ENCODE measurements at regions not wholly inside any gene's neighbourhood (a gene's known extent, or its start where the extent isn't known, plus 50 kb on each side); places are given as distances from the start of the nearest gene placed in this dataset.

DNA sequence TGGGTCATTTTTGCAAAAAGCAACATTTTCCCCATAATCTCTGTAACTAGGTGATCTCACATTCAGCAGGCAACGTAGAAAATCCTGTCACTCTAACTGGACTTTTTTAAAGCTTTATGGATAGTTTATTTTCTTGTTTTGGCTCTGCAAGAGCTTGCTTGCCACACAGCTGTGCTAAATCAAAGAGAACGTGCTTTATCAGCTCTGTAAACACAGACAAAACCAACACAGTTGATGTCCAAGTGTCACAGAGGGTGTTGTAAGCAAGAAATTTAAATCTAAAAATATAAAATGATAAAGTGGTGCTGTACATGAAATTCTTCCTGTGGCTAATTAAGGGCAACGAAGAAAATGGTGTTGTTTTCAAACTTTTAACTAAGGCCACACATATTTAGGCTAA, 97.5 kb upstream of the STAC start:
- Histone ChIP-seq H3K36me3 (no peaks in the 10 kb centered on the region), H3K4me1 (replicated peaks) (no peaks in the 10 kb centered on the region), H3K27ac (no peak overlapping the region), H3K9me3 (no peaks in the 10 kb centered on the region), H3K27me3 (replicated peaks; ENCODE audit: insufficient read depth) (no peaks in the 10 kb centered on the region), H3K4me3 (no peak overlapping the region)
- 22% methylated on average over 3 of the region's 3 CpGs for WGBS
- no peak for DNase-seq (ENCODE audit: low spot score)
- TF ChIP-seq POLR2AphosphoS5 (IDR thresholded peaks at IDR 0.05) (no peak), POLR2A (IDR thresholded peaks at IDR 0.05) (no peak)
- TF ChIP-seq, protein P1, sequence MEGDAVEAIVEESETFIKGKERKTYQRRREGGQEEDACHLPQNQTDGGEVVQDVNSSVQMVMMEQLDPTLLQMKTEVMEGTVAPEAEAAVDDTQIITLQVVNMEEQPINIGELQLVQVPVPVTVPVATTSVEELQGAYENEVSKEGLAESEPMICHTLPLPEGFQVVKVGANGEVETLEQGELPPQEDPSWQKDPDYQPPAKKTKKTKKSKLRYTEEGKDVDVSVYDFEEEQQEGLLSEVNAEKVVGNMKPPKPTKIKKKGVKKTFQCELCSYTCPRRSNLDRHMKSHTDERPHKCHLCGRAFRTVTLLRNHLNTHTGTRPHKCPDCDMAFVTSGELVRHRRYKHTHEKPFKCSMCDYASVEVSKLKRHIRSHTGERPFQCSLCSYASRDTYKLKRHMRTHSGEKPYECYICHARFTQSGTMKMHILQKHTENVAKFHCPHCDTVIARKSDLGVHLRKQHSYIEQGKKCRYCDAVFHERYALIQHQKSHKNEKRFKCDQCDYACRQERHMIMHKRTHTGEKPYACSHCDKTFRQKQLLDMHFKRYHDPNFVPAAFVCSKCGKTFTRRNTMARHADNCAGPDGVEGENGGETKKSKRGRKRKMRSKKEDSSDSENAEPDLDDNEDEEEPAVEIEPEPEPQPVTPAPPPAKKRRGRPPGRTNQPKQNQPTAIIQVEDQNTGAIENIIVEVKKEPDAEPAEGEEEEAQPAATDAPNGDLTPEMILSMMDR (IDR thresholded peaks at IDR 0.05), result no peak
- intact Hi-C loops (cut with DNase I), result no loop called here

DNA sequence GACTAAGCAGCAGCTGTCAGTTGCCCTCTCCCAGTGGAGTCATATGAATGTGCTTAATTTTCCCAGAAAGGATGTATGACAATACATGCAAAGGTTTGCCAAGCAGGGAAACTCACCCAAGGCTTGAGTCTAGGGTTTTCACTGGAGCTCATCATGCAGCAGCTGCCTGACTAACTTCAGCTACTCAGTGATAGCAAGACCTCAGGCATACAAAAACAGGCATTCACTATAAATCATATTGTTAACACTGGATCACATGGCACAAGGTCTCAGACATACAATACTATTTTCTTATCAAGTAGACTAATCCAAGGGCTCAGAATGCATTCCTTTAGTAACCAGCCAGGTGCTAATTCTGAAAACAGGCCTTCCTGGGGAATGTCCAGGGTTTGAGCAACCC, 85.0 kb upstream of the STAC start:
- intact Hi-C loops (cut with DNase I), result no loop called here
- H3K9me3 ChIP-seq, result no peaks in the 10 kb centered on the region
- no peak overlapping the region for H3K27ac ChIP-seq
- H3K4me3 ChIP-seq, result no peak overlapping the region
- DNase-seq (ENCODE audit: low spot score), result no peak
- no peaks in the 10 kb centered on the region for H3K27me3 ChIP-seq (replicated peaks; ENCODE audit: insufficient read depth)
- H3K36me3 ChIP-seq, result no peaks in the 10 kb centered on the region
- no peaks in the 10 kb centered on the region for H3K4me1 ChIP-seq (replicated peaks)
- TF ChIP-seq POLR2A (IDR thresholded peaks at IDR 0.05), result no peak
- TF ChIP-seq, protein P1 (IDR thresholded peaks at IDR 0.05), result no peak
- no peak for TF ChIP-seq POLR2AphosphoS5 (IDR thresholded peaks at IDR 0.05)

DNA sequence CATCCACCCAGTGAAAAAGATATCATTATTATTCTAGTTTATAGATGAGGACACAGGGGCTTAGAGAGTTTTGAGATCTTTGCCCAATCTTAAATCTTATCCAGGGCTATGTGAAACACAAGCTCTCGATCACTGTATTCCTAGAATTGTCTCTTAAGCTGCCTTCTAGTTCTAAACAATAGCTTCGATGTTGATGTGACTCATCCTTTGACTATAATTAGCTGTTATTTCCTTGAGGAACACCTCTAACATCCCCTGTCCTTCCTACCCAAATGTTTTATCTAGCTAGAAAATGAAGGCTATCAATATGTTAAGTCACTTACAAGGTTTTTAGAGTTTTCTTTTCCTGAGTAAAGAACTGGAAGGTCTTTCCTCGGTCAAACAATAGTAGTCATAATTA, 83.1 kb upstream of the STAC start:
- 72% methylated on average over 3 of the region's 3 CpGs for WGBS
- TF ChIP-seq POLR2A (IDR thresholded peaks at IDR 0.05) (no peak), POLR2AphosphoS5 (IDR thresholded peaks at IDR 0.05) (no peak)
- TF ChIP-seq, protein P1 (IDR thresholded peaks at IDR 0.05), result no peak
- H3K27me3 ChIP-seq (replicated peaks; ENCODE audit: insufficient read depth), result no peaks in the 10 kb centered on the region
- DNase-seq (ENCODE audit: low spot score), result no peak
- intact Hi-C loops (cut with DNase I), result no loop called here
- no peak overlapping the region for H3K4me3 ChIP-seq
- no peaks in the 10 kb centered on the region for H3K36me3 ChIP-seq
- H3K4me1 ChIP-seq (replicated peaks), result no peaks in the 10 kb centered on the region
- no peak overlapping the region for H3K27ac ChIP-seq
- no peaks in the 10 kb centered on the region for H3K9me3 ChIP-seq

DNA sequence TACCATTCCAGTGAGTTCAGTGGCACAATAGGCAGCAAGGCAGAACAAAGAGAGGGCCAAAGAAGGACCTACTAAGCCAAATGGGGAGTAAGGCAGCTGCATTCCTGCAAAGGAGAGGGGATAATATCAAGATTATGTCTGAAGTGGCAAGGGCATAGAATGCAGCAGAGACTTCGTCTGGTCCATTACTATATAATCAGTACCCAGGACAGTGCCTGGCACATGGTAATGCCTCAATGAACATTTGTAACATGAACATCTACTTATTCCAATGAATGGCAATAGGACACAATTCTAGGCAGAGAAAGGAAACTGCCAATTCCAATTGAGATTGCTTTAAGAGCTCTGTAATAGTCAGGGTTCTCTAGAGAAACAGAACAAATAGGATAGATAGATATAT, 82.1 kb upstream of the STAC start:
- Histone ChIP-seq H3K36me3 (no peaks in the 10 kb centered on the region), H3K27me3 (replicated peaks; ENCODE audit: insufficient read depth) (no peaks in the 10 kb centered on the region), H3K9me3 (no peaks in the 10 kb centered on the region), H3K4me3 (no peak overlapping the region), H3K4me1 (replicated peaks) (no peaks in the 10 kb centered on the region), H3K27ac (no peak overlapping the region)
- no peak for TF ChIP-seq POLR2A (IDR thresholded peaks at IDR 0.05)
- no peak for TF ChIP-seq POLR2AphosphoS5 (IDR thresholded peaks at IDR 0.05)
- TF ChIP-seq, protein P1 (IDR thresholded peaks at IDR 0.05), result no peak
- 90% methylated on average over 1 of the region's 1 CpG for WGBS
- DNase-seq (ENCODE audit: low spot score), result no peak
- intact Hi-C loops (cut with DNase I), result no loop called here

- H3K36me3 ChIP-seq, result no peaks in the 10 kb centered on the region
- intact Hi-C loops (cut with DNase I), result no loop called here
- no peak overlapping the region for H3K4me3 ChIP-seq
- no peaks in the 10 kb centered on the region for H3K27me3 ChIP-seq (replicated peaks; ENCODE audit: insufficient read depth)
- DNase-seq (ENCODE audit: low spot score), result no peak
- H3K9me3 ChIP-seq, result no peaks in the 10 kb centered on the region
- no peaks in the 10 kb centered on the region for H3K4me1 ChIP-seq (replicated peaks)
- 63% methylated on average over 1 of the region's 1 CpG for WGBS
- TF ChIP-seq POLR2AphosphoS5 (IDR thresholded peaks at IDR 0.05) (no peak), POLR2A (IDR thresholded peaks at IDR 0.05) (no peak)
- TF ChIP-seq, protein P1 (IDR thresholded peaks at IDR 0.05), result no peak
- H3K27ac ChIP-seq, result no peak overlapping the region
Observed at GRCh38 chr3:36302158-36302509, 78.2 kb upstream of the STAC start.
